ENCODE measurements at regions not wholly inside any gene's neighbourhood (a gene's known extent, or its start where the extent isn't known, plus 50 kb on each side); places are given as distances from the start of the nearest gene placed in this dataset.

GRCh38 chr12:105508096-105508495 is 177.6 kb downstream of the C12orf75 start:
- DNase-seq (ENCODE audit: low read depth, low spot score) (no peak), ATAC-seq (no peak)
- Histone ChIP-seq H3K9ac (ENCODE audit: low read length) (no peak overlapping the region), H2AFZ (ENCODE audit: low read depth, low read length, poor library complexity, severe bottlenecking) (no peak overlapping the region), H4K20me1 (ENCODE audit: insufficient read depth) (no peaks in the 10 kb centered on the region), H3K4me2 (ENCODE audit: low read length) (no peak overlapping the region), H3K9me2 (ENCODE audit: insufficient read depth) (no peaks in the 10 kb centered on the region), H3K4me3 (replicated peaks in 1 of 2; ENCODE audit: low read depth in 1 of 2, low read length in 2 of 2) (no peak overlapping the region), H3K27ac (ENCODE audit: low read depth, low read length) (no peak overlapping the region), H3K79me2 (ENCODE audit: insufficient read depth, low read length) (no peaks in the 10 kb centered on the region), H3K4me1 (ENCODE audit: control insufficient read depth in 1 of 2, insufficient read depth in 2 of 2, low read length in 2 of 2) (no peaks in the 10 kb centered on the region), H3K9me3 (ENCODE audit: control insufficient read depth in 1 of 2, insufficient read depth in 1 of 2, low read depth in 1 of 2, low read length in 2 of 2) (no peaks in the 10 kb centered on the region), H3K27me3 (ENCODE audit: insufficient read depth, low read length) (peaks cover 20% of the 10 kb centered on the region), H3K36me3 (ENCODE audit: control insufficient read depth in 1 of 2, insufficient read depth in 2 of 2, low read length in 2 of 2) (no peaks in the 10 kb centered on the region)
- intact Hi-C loops (cut with micrococcal nuclease): no loop called here
- ChIA-PET POLR2A (no interaction called here), CTCF (no interaction called here), RAD21 (ENCODE audit: low non-redundant PET in 1 of 2, low total read pairs in 2 of 2, uncharacterized antibody in 2 of 2, unreplicated experiment in 2 of 2) (no interaction called here)
- no TSS peak for BruUV-seq (replicated peaks)
- TF ChIP-seq FOSL1 (IDR thresholded peaks at IDR 0.05; ENCODE audit: low read depth) (no peak), EZH2 (IDR thresholded peaks at IDR 0.05) (no peak), CBX3 (IDR thresholded peaks at IDR 0.05; ENCODE audit: low read depth) (no peak), ZNF274 (IDR thresholded peaks at IDR 0.05; ENCODE audit: low read depth, low read length) (no peak)
- TF ChIP-seq, protein P1, sequence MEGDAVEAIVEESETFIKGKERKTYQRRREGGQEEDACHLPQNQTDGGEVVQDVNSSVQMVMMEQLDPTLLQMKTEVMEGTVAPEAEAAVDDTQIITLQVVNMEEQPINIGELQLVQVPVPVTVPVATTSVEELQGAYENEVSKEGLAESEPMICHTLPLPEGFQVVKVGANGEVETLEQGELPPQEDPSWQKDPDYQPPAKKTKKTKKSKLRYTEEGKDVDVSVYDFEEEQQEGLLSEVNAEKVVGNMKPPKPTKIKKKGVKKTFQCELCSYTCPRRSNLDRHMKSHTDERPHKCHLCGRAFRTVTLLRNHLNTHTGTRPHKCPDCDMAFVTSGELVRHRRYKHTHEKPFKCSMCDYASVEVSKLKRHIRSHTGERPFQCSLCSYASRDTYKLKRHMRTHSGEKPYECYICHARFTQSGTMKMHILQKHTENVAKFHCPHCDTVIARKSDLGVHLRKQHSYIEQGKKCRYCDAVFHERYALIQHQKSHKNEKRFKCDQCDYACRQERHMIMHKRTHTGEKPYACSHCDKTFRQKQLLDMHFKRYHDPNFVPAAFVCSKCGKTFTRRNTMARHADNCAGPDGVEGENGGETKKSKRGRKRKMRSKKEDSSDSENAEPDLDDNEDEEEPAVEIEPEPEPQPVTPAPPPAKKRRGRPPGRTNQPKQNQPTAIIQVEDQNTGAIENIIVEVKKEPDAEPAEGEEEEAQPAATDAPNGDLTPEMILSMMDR (IDR thresholded peaks at IDR 0.05 in 2 of 3, conservative IDR thresholded peaks at IDR 0.05 in 1 of 3; ENCODE audit: borderline replicate concordance in 1 of 3, insufficient read depth in 1 of 3, low read depth in 2 of 3, low read length in 2 of 3): no peak

DNA sequence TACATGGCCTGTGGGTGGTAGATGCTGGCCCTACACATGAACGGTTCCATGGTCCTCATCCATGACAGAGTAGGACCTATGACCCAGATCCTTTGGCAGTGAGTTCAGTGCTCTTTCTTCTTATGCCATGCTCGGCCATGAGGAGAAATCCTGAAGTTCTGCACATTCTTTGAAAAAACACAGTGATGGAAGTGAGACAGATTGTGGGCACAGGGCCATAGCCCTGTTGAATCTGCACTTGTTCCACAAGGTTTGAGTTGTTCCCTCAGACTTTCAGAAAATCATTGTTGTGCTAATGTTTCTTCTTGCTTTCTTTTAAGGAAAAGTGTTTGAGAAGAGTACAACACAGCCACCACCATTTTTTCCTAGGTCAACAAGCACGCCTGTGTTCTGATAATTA is 180.0 kb downstream of the C12orf75 start:
- BruUV-seq (replicated peaks): no TSS peak
- Histone ChIP-seq H3K9me2 (ENCODE audit: insufficient read depth) (no peaks in the 10 kb centered on the region), H4K20me1 (ENCODE audit: insufficient read depth) (no peaks in the 10 kb centered on the region), H3K36me3 (ENCODE audit: control insufficient read depth in 1 of 2, insufficient read depth in 2 of 2, low read length in 2 of 2) (no peaks in the 10 kb centered on the region), H3K4me2 (ENCODE audit: low read length) (no peak overlapping the region), H3K27ac (ENCODE audit: low read depth, low read length) (no peak overlapping the region), H3K4me1 (ENCODE audit: control insufficient read depth in 1 of 2, insufficient read depth in 2 of 2, low read length in 2 of 2) (no peaks in the 10 kb centered on the region), H2AFZ (ENCODE audit: low read depth, low read length, poor library complexity, severe bottlenecking) (no peak overlapping the region), H3K9ac (ENCODE audit: low read length) (no peak overlapping the region), H3K9me3 (ENCODE audit: control insufficient read depth in 1 of 2, insufficient read depth in 1 of 2, low read depth in 1 of 2, low read length in 2 of 2) (no peaks in the 10 kb centered on the region), H3K4me3 (replicated peaks in 1 of 2; ENCODE audit: low read depth in 1 of 2, low read length in 2 of 2) (no peak overlapping the region), H3K27me3 (ENCODE audit: insufficient read depth, low read length) (peaks cover 20% of the 10 kb centered on the region), H3K79me2 (ENCODE audit: insufficient read depth, low read length) (no peaks in the 10 kb centered on the region)
- ChIA-PET CTCF (no interaction called here), RAD21 (ENCODE audit: low non-redundant PET in 1 of 2, low total read pairs in 2 of 2, uncharacterized antibody in 2 of 2, unreplicated experiment in 2 of 2) (no interaction called here), POLR2A (no interaction called here)
- intact Hi-C loops (cut with micrococcal nuclease): no loop called here
- ATAC-seq (no peak), DNase-seq (ENCODE audit: low read depth, low spot score) (no peak)
- TF ChIP-seq EGR1 (IDR thresholded peaks at IDR 0.05; ENCODE audit: low read depth): no peak
- no peak for TF ChIP-seq ZNF274 (IDR thresholded peaks at IDR 0.05; ENCODE audit: low read depth, low read length)
- TF ChIP-seq ATF3 (IDR thresholded peaks at IDR 0.05): no peak
- no peak for TF ChIP-seq SIN3A (IDR thresholded peaks at IDR 0.05; ENCODE audit: low read depth)
- TF ChIP-seq POLR2A (IDR thresholded peaks at IDR 0.05; ENCODE audit: borderline replicate concordance, extremely low read depth, insufficient read depth, insufficient read length): no peak
- TF ChIP-seq CBX3 (IDR thresholded peaks at IDR 0.05; ENCODE audit: low read depth): no peak
- TF ChIP-seq, protein P2, sequence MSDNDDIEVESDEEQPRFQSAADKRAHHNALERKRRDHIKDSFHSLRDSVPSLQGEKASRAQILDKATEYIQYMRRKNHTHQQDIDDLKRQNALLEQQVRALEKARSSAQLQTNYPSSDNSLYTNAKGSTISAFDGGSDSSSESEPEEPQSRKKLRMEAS (IDR thresholded peaks at IDR 0.05): no peak
- TF ChIP-seq EZH2 (IDR thresholded peaks at IDR 0.05): no peak
- no peak for TF ChIP-seq EZH2phosphoT487 (IDR thresholded peaks at IDR 0.05; ENCODE audit: borderline replicate concordance)
- no peak for TF ChIP-seq SRF (IDR thresholded peaks at IDR 0.05; ENCODE audit: low read depth)
- TF ChIP-seq, protein P1 (IDR thresholded peaks at IDR 0.05 in 2 of 3, conservative IDR thresholded peaks at IDR 0.05 in 1 of 3; ENCODE audit: borderline replicate concordance in 1 of 3, insufficient read depth in 1 of 3, low read depth in 2 of 3, low read length in 2 of 3): no peak
- no peak for TF ChIP-seq YY1 (IDR thresholded peaks at IDR 0.05; ENCODE audit: extremely low read depth, insufficient replicate concordance, low read depth, low read length)
- TF ChIP-seq ZBTB33 (IDR thresholded peaks at IDR 0.05; ENCODE audit: extremely low read depth, insufficient replicate concordance, low read length): no peak
